ENCODE measurements at regions not wholly inside any gene's neighbourhood (a gene's known extent, or its start where the extent isn't known, plus 50 kb on each side); places are given as distances from the start of the nearest gene placed in this dataset.

GRCh38 chr4:183828125-183828524 lies 77.0 kb upstream of the STOX2 start:
- Histone ChIP-seq H3K4me1 (ENCODE audit: insufficient read depth, low read length) (no peaks in the 10 kb centered on the region), H2BK20ac (ENCODE audit: low read depth, low read length, poor library complexity, severe bottlenecking) (no peak overlapping the region), H3K27ac (ENCODE audit: insufficient read length, low read depth, low read length) (no peak overlapping the region), H3K79me1 (ENCODE audit: insufficient read depth, low read depth, low read length, poor library complexity, severe bottlenecking) (no peaks in the 10 kb centered on the region), H3K4me2 (ENCODE audit: insufficient read depth, insufficient read length, low read length) (no peak overlapping the region), H3K79me2 (ENCODE audit: insufficient read depth, low read length) (no peaks in the 10 kb centered on the region), H2BK15ac (ENCODE audit: low read depth, low read length) (no peak overlapping the region), H2BK5ac (ENCODE audit: insufficient read length, low read length) (no peak overlapping the region), H3K14ac (ENCODE audit: insufficient read depth, low read length) (no peak overlapping the region), H3K23me2 (ENCODE audit: insufficient read length, low read depth, low read length, poor library complexity, severe bottlenecking) (no peaks in the 10 kb centered on the region), H3K18ac (ENCODE audit: insufficient read length, low read depth, low read length) (no peak overlapping the region), H4K91ac (ENCODE audit: insufficient read length, low read depth, low read length) (no peak overlapping the region), H4K5ac (ENCODE audit: insufficient read length, low read depth, low read length) (no peak overlapping the region), H2BK12ac (ENCODE audit: insufficient read length, low read depth, low read length) (no peak overlapping the region), H3K9ac (ENCODE audit: extremely low read depth, insufficient read length, low read length) (no peak overlapping the region), H3K56ac (ENCODE audit: insufficient read length, low read depth, low read length) (no peak overlapping the region), H3K4ac (ENCODE audit: low read depth, low read length) (no peak overlapping the region), H2BK120ac (ENCODE audit: low read depth, low read length, poor library complexity, severe bottlenecking) (no peak overlapping the region), H2AK5ac (ENCODE audit: insufficient read length, low read length) (no peak overlapping the region), H3K9me3 (ENCODE audit: control insufficient read depth, low read depth, low read length) (no peaks in the 10 kb centered on the region), H3K27me3 (ENCODE audit: insufficient read depth, low read length) (no peaks in the 10 kb centered on the region), H3K23ac (ENCODE audit: insufficient read length, low read depth, low read length) (no peak overlapping the region), H4K8ac (replicated peaks; ENCODE audit: insufficient read length, low read depth, low read length) (no peak overlapping the region), H4K20me1 (ENCODE audit: control insufficient read depth, insufficient read depth, insufficient read length) (no peaks in the 10 kb centered on the region), H3T11ph (ENCODE audit: low read length) (no peak overlapping the region), H2AFZ (ENCODE audit: low read length) (no peak overlapping the region)
- Mint-ChIP-seq H3K4me3 (no peak overlapping the region), H3K4me1 (peaks cover 16 to 20% of the 10 kb centered on the region in 2 experiments), H3K36me3 (ENCODE audit: insufficient read depth in 1 of 3, low read depth in 3 of 3) (peaks cover 0 to 4% (median 0%) of the 10 kb centered on the region in 3 experiments; a peak in 2 of 7 replicates), H3K27ac (no peak overlapping the region), H3K27me3 (ENCODE audit: low read depth) (peaks cover 6% of the 10 kb centered on the region), H3K9me3 (no peaks in the 10 kb centered on the region; a peak in 1 of 5 replicates)
- DNase-seq: no peak
- no peak for TF ChIP-seq CTCF (conservative IDR thresholded peaks at IDR 0.05)
- no CpG with 5 or more reads among the region's 6 CpGs for WGBS (ENCODE audit: extremely low coverage, insufficient read length, low lambda C conversion rate)

Measured in H9 (cell line).